KMS-11 (cell line): ENCODE measurements at regions not wholly inside any gene's neighbourhood (a gene's known extent, or its start where the extent isn't known, plus 50 kb on each side); places are given as distances from the start of the nearest gene placed in this dataset.

ENCODE experiments used
- H2AFZ ChIP-seq: fragments of 200-600 bp; sonication (generic); 2 replicates; pipeline ENCODE4 v1.6.1; 2016; ENCODE audit warnings: antibody characterized with exemption, mixed run types, low read depth
- H3K27ac ChIP-seq: fragments of 200-600 bp; sonication (generic); 2 replicates; pipeline ENCODE4 v1.6.1; 2016; ENCODE audit warnings: mild to moderate bottlenecking, mixed run types
- H3K27me3 ChIP-seq: fragments of 200-600 bp; sonication (generic); 2 replicates; pipeline ENCODE4 v1.6.1; 2017; ENCODE audit warnings: mild to moderate bottlenecking, low read depth, mixed run types, moderate library complexity; ENCODE audit not compliant: insufficient read depth
- H3K36me3 ChIP-seq: fragments of 200-600 bp; sonication (generic); 2 replicates; pipeline ENCODE4 v1.6.1; 2017; ENCODE audit warnings: mild to moderate bottlenecking, mixed run types; ENCODE audit not compliant: insufficient read depth
- H3K4me1 ChIP-seq: fragments of 200-600 bp; sonication (generic); 2 replicates; pipeline ENCODE4 v1.6.1; 2016; ENCODE audit warnings: mild to moderate bottlenecking, low read depth, mixed run types; ENCODE audit not compliant: poor library complexity, severe bottlenecking
- H3K4me2 ChIP-seq: fragments of 200-600 bp; sonication (generic); 2 replicates; pipeline ENCODE4 v1.7.0; 2016; ENCODE audit warnings: mild to moderate bottlenecking, mixed run types
- H3K4me3 ChIP-seq: fragments of 200-600 bp; sonication (generic); IDR thresholded peaks from 2 replicates; pipeline ENCODE4 v1.6.1; 2017; ENCODE audit warnings: low read depth, low read length, mixed read lengths; ENCODE audit not compliant: insufficient read depth
- H3K79me2 ChIP-seq: fragments of 200-600 bp; sonication (generic); 2 replicates; pipeline ENCODE4 v1.6.1; 2016; ENCODE audit warnings: low read depth, mixed run types; ENCODE audit not compliant: insufficient read depth
- H3K9ac ChIP-seq: fragments of 200-600 bp; sonication (generic); 2 replicates; pipeline ENCODE4 v1.6.1; 2016; ENCODE audit warnings: mild to moderate bottlenecking, mixed run types
- H4K20me1 ChIP-seq: fragments of 200-600 bp; sonication (generic); 2 replicates; pipeline ENCODE4 v1.6.1; 2016; ENCODE audit warnings: mild to moderate bottlenecking, mixed run types; ENCODE audit not compliant: insufficient read depth
- CTCF ChIP-seq: fragments of 200-600 bp; sonication (generic); conservative IDR thresholded peaks from 2 replicates; pipeline ENCODE4 v1.6.1; 2017; ENCODE audit warnings: low read depth, mild to moderate bottlenecking, antibody characterized with exemption, low read length, moderate library complexity, mixed read lengths

DNA sequence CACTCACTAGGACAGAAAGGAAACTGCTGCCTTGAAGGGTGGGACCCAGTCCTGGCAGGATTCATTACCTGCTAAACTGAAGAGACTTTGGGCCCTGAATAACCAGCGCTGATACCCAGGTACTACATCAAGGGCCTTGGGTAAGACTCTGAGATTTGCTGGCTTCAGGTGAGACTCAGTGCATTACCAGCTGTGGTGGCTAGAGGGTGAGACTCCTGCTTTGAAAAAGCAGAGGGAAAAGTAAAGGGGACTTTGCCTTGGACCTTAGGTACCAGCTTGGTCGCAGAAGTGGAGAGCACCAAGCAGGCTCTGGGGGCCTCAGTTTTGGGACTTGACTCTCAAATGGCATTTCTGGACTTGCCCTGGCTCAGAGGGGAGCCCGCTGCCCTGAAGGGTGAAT, 673.3 kb downstream of the NXPH1 start:
- H3K4me1 ChIP-seq, result no peaks in the 10 kb centered on the region
- H3K4me3 ChIP-seq, result no peak overlapping the region
- no peaks in the 10 kb centered on the region for H3K79me2 ChIP-seq
- no peaks in the 10 kb centered on the region for H4K20me1 ChIP-seq
- no peak overlapping the region for H3K27ac ChIP-seq
- no peak overlapping the region for H3K4me2 ChIP-seq
- TF ChIP-seq CTCF, result no peak
- H3K9ac ChIP-seq, result no peak overlapping the region
- H3K36me3 ChIP-seq, result no peaks in the 10 kb centered on the region
- no peaks in the 10 kb centered on the region for H3K27me3 ChIP-seq
- H2AFZ ChIP-seq, result no peak overlapping the region

GRCh38 chr7:9120331-9120730, 686.9 kb downstream of the NXPH1 start:
- H3K9ac ChIP-seq, result no peak overlapping the region
- no peak for TF ChIP-seq CTCF
- H3K4me2 ChIP-seq, result no peak overlapping the region
- no peaks in the 10 kb centered on the region for H3K36me3 ChIP-seq
- H3K4me3 ChIP-seq, result no peak overlapping the region
- no peak overlapping the region for H2AFZ ChIP-seq
- no peaks in the 10 kb centered on the region for H3K27me3 ChIP-seq
- no peak overlapping the region for H3K27ac ChIP-seq
- H3K4me1 ChIP-seq, result peaks cover 11% of the 10 kb centered on the region
- H4K20me1 ChIP-seq, result no peaks in the 10 kb centered on the region
- H3K79me2 ChIP-seq, result no peaks in the 10 kb centered on the region

GRCh38 chr7:9124320-9124719, 690.9 kb downstream of the NXPH1 start:
- no peak for TF ChIP-seq CTCF
- no peak overlapping the region for H3K27ac ChIP-seq
- no peaks in the 10 kb centered on the region for H4K20me1 ChIP-seq
- H3K4me1 ChIP-seq, result peaks cover 15% of the 10 kb centered on the region
- H3K4me2 ChIP-seq, result no peak overlapping the region
- H2AFZ ChIP-seq, result no peak overlapping the region
- H3K79me2 ChIP-seq, result no peaks in the 10 kb centered on the region
- no peak overlapping the region for H3K4me3 ChIP-seq
- H3K9ac ChIP-seq, result no peak overlapping the region
- H3K27me3 ChIP-seq, result no peaks in the 10 kb centered on the region
- H3K36me3 ChIP-seq, result no peaks in the 10 kb centered on the region

DNA sequence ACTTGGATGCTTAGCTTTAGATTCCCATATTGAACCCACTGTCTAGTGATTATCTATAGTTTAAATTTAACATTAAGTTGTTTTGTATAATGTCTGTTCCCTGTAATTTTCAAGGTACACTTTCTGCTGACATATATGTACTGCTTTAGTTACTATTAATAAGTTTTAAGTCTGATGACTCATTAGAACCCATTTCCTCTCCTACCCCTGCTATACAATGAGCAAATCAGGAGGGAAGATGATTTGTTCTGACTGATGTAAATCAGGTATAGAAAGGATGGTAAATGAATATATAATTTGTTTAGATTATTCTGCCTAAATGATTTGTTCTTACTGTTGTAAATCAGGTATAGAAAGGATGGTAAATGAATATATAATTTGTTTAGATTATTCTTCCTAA, 691.8 kb downstream of the NXPH1 start:
- Histone ChIP-seq H4K20me1 (no peaks in the 10 kb centered on the region), H3K4me2 (peak overlapping the region; percentile 40), H3K27me3 (no peaks in the 10 kb centered on the region), H2AFZ (peak overlapping the region; percentile 2; the same call in 1 of the 2 replicates), H3K9ac (no peak overlapping the region), H3K27ac (no peak overlapping the region), H3K4me3 (no peak overlapping the region), H3K4me1 (peaks cover 15% of the 10 kb centered on the region), H3K79me2 (no peaks in the 10 kb centered on the region), H3K36me3 (no peaks in the 10 kb centered on the region)
- no peak for TF ChIP-seq CTCF

DNA sequence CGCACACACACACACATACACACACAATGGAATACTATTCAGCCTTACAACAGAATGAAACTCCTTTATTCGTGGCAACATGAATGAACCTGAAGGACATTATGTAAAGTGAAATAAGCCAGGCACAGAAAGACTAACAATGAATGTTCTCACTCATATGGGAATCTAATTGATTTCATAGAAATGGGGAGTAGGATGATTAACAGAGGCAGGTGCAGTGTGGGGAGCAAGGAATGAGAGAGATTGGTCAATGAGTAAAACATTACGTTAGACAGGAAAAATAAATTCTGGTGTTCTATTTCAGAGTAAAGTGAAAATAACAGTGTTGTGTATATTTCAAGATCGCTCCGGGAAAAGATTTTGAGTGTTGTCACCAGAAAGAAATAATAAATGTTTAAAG, 694.5 kb downstream of the NXPH1 start:
- H4K20me1 ChIP-seq, result no peaks in the 10 kb centered on the region
- H3K4me2 ChIP-seq, result no peak overlapping the region
- no peak overlapping the region for H3K4me3 ChIP-seq
- H3K27ac ChIP-seq, result no peak overlapping the region
- no peak for TF ChIP-seq CTCF
- no peaks in the 10 kb centered on the region for H3K36me3 ChIP-seq
- H3K4me1 ChIP-seq, result peaks cover 15% of the 10 kb centered on the region
- H3K79me2 ChIP-seq, result no peaks in the 10 kb centered on the region
- no peak overlapping the region for H3K9ac ChIP-seq
- H3K27me3 ChIP-seq, result no peaks in the 10 kb centered on the region
- H2AFZ ChIP-seq, result no peak overlapping the region
